Activated naive CD8-positive, alpha-beta T cell treated with anti-CD3 and anti-CD28 coated beads, Interleukin-2, amount 50 U/mL, for 24 hours (primary cell): ENCODE measurements at regions not wholly inside any gene's neighbourhood (a gene's known extent, or its start where the extent isn't known, plus 50 kb on each side); places are given as distances from the start of the nearest gene placed in this dataset.

Experiments
- ATAC-seq: fragments of 150-1000 bp; cut with Tn5 transposase; one replicate; pipeline ENCODE4 v1.10.0; 2021
- DNase-seq: peaks from one replicate; pipeline ENCODE4 v3.0.0; 2021
- H3K27ac Mint-ChIP-seq: one replicate; pipeline ENCODE4 v1.8.0; 2021; ENCODE audit warnings: mild to moderate bottlenecking, mixed read lengths
- H3K27me3 Mint-ChIP-seq: one replicate; pipeline ENCODE4 v1.8.0; 2021; ENCODE audit warnings: mixed read lengths
- H3K36me3 Mint-ChIP-seq: one replicate; pipeline ENCODE4 v1.8.0; 2021; ENCODE audit warnings: low read depth, mixed read lengths
- H3K4me1 Mint-ChIP-seq: one replicate; pipeline ENCODE4 v1.8.0; 2021; ENCODE audit warnings: mixed read lengths
- H3K4me3 Mint-ChIP-seq: one replicate; pipeline ENCODE4 v1.8.0; 2021; ENCODE audit warnings: mild to moderate bottlenecking, moderate library complexity, mixed read lengths
- H3K9me3 Mint-ChIP-seq: one replicate; pipeline ENCODE4 v1.8.0; 2021; ENCODE audit warnings: mixed read lengths

- no peak for ATAC-seq
- DNase-seq = no peak
Observed at GRCh38 chr10:10294184-10294880, 723.3 kb upstream of the CELF2 start.

GRCh38 chr10:10294881-10295529, 722.7 kb upstream of the CELF2 start:
- Mint-ChIP-seq H3K27me3 (no peaks in the 10 kb centered on the region), H3K36me3 (no peaks in the 10 kb centered on the region), H3K9me3 (no peaks in the 10 kb centered on the region), H3K4me3 (no peak overlapping the region), H3K4me1 (no peaks in the 10 kb centered on the region), H3K27ac (no peak overlapping the region)
- no peak for DNase-seq
- ATAC-seq = no peak

More at GRCh38 chr10:10294184-10294880, 723.3 kb upstream of the CELF2 start:
- Mint-ChIP-seq H3K27ac (no peak overlapping the region), H3K4me1 (no peaks in the 10 kb centered on the region), H3K36me3 (no peaks in the 10 kb centered on the region), H3K27me3 (no peaks in the 10 kb centered on the region), H3K4me3 (no peak overlapping the region), H3K9me3 (no peaks in the 10 kb centered on the region)

DNA sequence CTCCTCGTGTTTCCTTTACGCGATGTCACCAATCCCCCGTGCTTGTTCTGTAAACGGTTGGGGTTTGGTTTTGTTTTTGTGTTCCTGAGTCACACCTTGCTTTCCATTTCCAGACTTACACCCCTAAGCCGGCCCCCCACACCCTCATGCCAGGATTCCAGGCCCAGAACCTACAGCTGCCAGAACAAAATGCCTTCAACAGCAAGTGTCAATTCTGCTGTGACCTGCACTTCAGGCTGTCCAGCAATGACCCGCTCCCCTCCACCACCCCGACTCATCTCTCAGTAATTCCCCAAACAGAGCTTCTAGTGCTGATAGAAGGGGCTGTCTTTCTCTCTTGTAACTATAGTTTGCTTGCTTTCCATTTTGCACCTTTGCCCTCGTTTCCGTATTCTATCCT, 722.1 kb upstream of the CELF2 start:
- H3K4me3 Mint-ChIP-seq = no peak overlapping the region
- ATAC-seq = no peak

DNA sequence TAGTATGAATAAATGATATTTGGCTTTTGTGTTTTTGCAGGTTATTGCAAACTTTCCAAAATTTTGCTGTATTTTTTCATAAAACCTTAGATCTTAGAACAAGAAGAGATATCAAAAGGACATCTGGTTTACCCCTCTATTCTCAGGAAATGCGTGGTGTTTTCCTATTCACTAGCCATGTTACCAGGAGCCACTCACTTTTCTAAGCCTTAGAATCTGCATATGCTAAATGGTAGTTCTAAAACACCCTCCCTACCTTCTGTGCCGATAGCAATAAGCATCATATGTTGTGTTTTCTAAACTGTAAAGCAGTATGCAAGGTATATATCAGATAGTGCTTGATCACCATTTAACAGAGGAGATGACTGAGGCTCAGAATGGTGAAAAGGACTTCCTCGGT, 715.0 kb upstream of the CELF2 start:
- no peaks in the 10 kb centered on the region for H3K4me1 Mint-ChIP-seq
- no peak overlapping the region for H3K4me3 Mint-ChIP-seq
- H3K36me3 Mint-ChIP-seq = no peaks in the 10 kb centered on the region
- no peak for ATAC-seq
- peaks cover 1% of the 10 kb centered on the region for H3K27me3 Mint-ChIP-seq
- no peak overlapping the region for H3K27ac Mint-ChIP-seq
- H3K9me3 Mint-ChIP-seq = no peaks in the 10 kb centered on the region
- no peak for DNase-seq

More for the DNA sequence above, 722.1 kb upstream of the CELF2 start:
- H3K4me1 Mint-ChIP-seq = no peaks in the 10 kb centered on the region
- no peaks in the 10 kb centered on the region for H3K9me3 Mint-ChIP-seq
- H3K27ac Mint-ChIP-seq = no peak overlapping the region
- H3K36me3 Mint-ChIP-seq = no peaks in the 10 kb centered on the region
- DNase-seq = no peak
- H3K27me3 Mint-ChIP-seq = no peaks in the 10 kb centered on the region

- H3K9me3 Mint-ChIP-seq = no peaks in the 10 kb centered on the region
- H3K4me1 Mint-ChIP-seq = no peaks in the 10 kb centered on the region
- no peak for ATAC-seq
- no peak overlapping the region for H3K27ac Mint-ChIP-seq
- peaks cover 1% of the 10 kb centered on the region for H3K27me3 Mint-ChIP-seq
- no peak for DNase-seq
- no peak overlapping the region for H3K4me3 Mint-ChIP-seq
- no peaks in the 10 kb centered on the region for H3K36me3 Mint-ChIP-seq
Observed at GRCh38 chr10:10307036-10307435, 710.6 kb upstream of the CELF2 start.

- Mint-ChIP-seq H3K36me3 (no peaks in the 10 kb centered on the region), H3K4me3 (no peak overlapping the region), H3K27ac (no peak overlapping the region), H3K9me3 (no peaks in the 10 kb centered on the region), H3K4me1 (no peaks in the 10 kb centered on the region), H3K27me3 (peaks cover 1% of the 10 kb centered on the region)
- no peak for ATAC-seq
- no peak for DNase-seq
Observed at GRCh38 chr10:10307551-10307950, 710.1 kb upstream of the CELF2 start.

- DNase-seq (no peak), ATAC-seq (no peak)
- H3K27ac Mint-ChIP-seq = no peak overlapping the region
- H3K4me3 Mint-ChIP-seq = no peak overlapping the region
- H3K9me3 Mint-ChIP-seq = no peaks in the 10 kb centered on the region
- H3K4me1 Mint-ChIP-seq = no peaks in the 10 kb centered on the region
- no peaks in the 10 kb centered on the region for H3K36me3 Mint-ChIP-seq
- peaks cover 4% of the 10 kb centered on the region for H3K27me3 Mint-ChIP-seq
Observed at GRCh38 chr10:10310498-10310897, 707.2 kb upstream of the CELF2 start.

DNA sequence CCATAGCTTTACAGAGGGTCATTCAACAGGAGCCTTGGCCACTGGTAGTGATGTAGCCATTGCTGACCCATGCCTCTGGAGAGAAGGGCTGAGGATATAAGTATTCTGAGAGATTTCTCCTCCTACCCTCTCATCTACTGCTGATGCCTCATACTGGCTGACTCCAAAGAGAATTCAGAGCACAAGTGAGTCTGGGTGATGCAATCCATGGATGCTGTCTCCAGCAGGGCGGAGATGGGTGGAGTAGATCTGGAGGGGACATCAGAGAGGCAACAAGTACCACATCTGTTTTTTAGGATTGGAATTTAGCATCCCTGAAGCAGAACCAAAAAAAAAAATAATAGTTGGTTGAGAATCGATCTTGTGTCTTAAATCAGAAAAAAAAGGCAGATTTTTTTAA, 705.7 kb upstream of the CELF2 start:
- peaks cover 5% of the 10 kb centered on the region for H3K27me3 Mint-ChIP-seq
- H3K27ac Mint-ChIP-seq = no peak overlapping the region
- ATAC-seq (no peak), DNase-seq (no peak)
- no peaks in the 10 kb centered on the region for H3K36me3 Mint-ChIP-seq
- no peaks in the 10 kb centered on the region for H3K4me1 Mint-ChIP-seq
- H3K9me3 Mint-ChIP-seq = no peaks in the 10 kb centered on the region
- no peak overlapping the region for H3K4me3 Mint-ChIP-seq

DNA sequence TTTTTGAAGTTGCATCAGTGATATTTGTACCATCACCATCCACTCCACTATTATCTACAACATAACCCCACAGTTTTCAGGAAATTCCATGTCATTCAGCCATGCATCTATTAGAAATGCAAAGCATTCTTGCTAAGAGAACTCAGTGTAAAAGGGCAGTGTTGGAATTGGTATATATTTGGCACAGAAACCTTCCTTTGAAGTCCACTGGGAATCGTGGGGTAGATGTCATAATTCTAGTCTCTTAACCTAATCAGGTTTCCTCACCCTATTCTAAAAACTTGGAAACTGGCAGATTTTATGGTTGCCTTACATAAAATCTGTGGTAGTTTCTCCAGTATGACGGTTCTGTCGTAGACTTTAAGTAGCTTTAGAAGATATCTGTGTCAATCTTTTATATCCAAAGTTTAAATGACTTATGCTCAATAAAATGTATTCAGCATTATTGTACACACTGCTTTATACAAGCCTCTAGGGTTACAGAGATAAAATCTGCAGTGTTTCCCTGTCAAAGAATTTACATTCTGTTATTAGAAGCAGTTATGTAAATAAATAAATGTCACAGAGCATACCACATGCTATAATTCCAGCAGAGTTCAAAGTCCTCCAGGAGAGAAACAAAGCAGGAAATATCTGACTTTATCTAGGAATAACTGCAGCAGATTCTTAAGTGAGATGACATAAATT, 704.4 kb upstream of the CELF2 start:
- no peaks in the 10 kb centered on the region for H3K9me3 Mint-ChIP-seq
- no peaks in the 10 kb centered on the region for H3K36me3 Mint-ChIP-seq
- no peak overlapping the region for H3K27ac Mint-ChIP-seq
- no peaks in the 10 kb centered on the region for H3K4me1 Mint-ChIP-seq
- ATAC-seq = no peak
- H3K27me3 Mint-ChIP-seq = peaks cover 8% of the 10 kb centered on the region
- no peak overlapping the region for H3K4me3 Mint-ChIP-seq
- DNase-seq = no peak

DNA sequence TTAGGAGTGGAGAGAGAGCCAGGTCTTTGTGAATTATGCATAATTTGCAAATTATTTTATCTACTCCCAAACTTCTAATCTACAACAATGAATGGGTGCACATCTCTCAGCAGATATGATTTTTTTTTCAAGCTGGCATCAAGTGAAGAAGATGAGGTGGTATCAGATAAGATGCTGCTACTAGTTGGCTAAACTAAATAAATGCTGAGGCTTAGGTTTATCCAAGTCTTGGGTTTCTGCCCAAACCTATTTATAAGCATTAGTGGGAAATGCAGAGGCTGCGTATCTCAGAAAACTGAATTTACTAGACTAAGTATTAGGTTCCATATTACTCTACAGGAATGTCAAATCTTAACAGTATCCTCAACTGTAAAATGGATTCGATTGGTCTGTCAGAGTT, 703.0 kb upstream of the CELF2 start:
- Mint-ChIP-seq H3K27ac (no peak overlapping the region), H3K36me3 (no peaks in the 10 kb centered on the region), H3K4me1 (no peaks in the 10 kb centered on the region), H3K4me3 (no peak overlapping the region), H3K9me3 (no peaks in the 10 kb centered on the region), H3K27me3 (peaks cover 8% of the 10 kb centered on the region)
- DNase-seq (no peak), ATAC-seq (no peak)

DNA sequence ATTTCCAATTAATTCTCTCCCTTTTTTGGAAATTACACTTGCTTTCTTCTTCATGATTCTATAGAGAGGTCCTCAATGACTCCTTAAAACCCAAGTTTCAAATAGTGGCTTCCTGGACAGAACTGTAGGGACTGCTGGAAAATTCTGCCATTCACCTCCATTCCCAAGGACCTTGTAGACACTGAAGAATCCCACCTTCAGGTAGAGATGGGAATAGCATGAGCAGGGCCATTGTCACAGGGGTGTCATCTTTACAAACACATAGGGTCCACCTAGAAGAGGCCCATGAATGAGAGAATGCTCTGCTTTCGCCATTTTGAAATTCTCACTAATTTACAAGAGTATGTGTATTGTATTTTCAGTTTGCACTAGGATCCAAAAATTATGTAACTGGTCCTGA, 701.7 kb upstream of the CELF2 start:
- Mint-ChIP-seq H3K27ac (no peak overlapping the region), H3K9me3 (no peaks in the 10 kb centered on the region), H3K4me3 (no peak overlapping the region), H3K36me3 (no peaks in the 10 kb centered on the region), H3K27me3 (peaks cover 8% of the 10 kb centered on the region), H3K4me1 (no peaks in the 10 kb centered on the region)
- DNase-seq (no peak), ATAC-seq (no peak)

DNA sequence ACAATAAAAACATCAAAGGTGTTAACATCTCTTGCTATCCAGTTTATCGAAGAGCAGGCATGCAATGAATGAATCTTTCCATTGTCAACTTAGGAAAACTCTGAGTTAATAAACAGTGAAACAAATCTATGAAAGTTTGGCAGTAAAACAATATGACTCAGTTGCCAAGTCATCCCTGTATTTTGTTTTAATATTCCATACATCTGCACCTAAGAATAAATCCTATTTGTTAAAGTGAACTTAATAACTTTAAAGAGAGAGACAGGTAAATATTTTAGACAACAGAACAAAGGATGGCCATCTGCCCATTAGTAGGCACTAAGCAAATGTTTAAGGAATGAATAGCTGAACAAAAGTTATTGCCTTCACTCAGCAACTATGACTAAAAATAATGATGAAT, 700.5 kb upstream of the CELF2 start:
- Mint-ChIP-seq H3K4me3 (no peak overlapping the region), H3K36me3 (no peaks in the 10 kb centered on the region), H3K27me3 (peaks cover 8% of the 10 kb centered on the region), H3K9me3 (no peaks in the 10 kb centered on the region), H3K27ac (no peak overlapping the region), H3K4me1 (no peaks in the 10 kb centered on the region)
- ATAC-seq (no peak), DNase-seq (no peak)

DNA sequence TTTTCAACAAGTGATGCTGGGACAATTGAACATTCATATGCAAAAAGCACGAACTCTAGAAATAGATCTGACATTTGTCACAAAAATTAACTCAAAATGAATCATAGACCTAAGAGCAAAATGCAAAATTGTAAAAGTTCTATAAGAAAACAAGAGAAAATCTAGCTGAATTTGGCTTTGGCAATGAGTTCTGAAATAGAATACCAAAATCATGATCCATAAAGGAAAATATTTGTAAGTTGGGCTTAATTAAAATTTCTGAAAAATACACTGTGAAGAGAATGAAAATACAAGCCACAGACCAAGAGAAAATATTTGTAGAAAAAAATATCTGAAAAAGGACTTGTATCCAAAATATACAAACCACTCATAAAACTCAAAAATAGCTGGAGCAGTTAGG, 698.8 kb upstream of the CELF2 start:
- no peaks in the 10 kb centered on the region for H3K4me1 Mint-ChIP-seq
- ATAC-seq (no peak), DNase-seq (no peak)
- H3K27me3 Mint-ChIP-seq = peaks cover 5% of the 10 kb centered on the region
- no peak overlapping the region for H3K27ac Mint-ChIP-seq
- peaks cover 4% of the 10 kb centered on the region for H3K9me3 Mint-ChIP-seq
- no peaks in the 10 kb centered on the region for H3K36me3 Mint-ChIP-seq
- no peak overlapping the region for H3K4me3 Mint-ChIP-seq

GRCh38 chr10:10320956-10321355, 696.7 kb upstream of the CELF2 start:
- Mint-ChIP-seq H3K4me1 (no peaks in the 10 kb centered on the region), H3K27me3 (peaks cover 5% of the 10 kb centered on the region), H3K4me3 (no peak overlapping the region), H3K27ac (no peak overlapping the region), H3K36me3 (no peaks in the 10 kb centered on the region), H3K9me3 (peaks cover 4% of the 10 kb centered on the region)
- DNase-seq (no peak), ATAC-seq (no peak)

DNA sequence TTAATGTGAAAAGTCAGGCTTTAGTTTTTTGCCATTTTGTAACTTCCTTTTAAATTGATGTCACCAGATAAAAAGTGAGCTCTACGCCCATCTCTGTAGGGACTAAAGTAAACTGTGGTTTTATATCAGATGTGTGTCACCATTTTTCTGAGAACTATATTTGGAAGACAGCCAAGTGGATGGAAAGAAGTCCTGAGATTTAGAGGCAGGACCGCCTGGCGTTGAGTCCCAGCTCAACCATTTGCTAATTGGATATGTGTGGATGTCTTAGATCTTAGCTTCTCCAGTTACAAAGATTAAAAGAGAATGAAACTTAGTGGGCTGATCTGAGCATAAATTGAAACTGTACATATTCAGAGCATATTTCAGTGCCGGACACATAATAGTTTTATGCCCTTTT, 691.6 kb upstream of the CELF2 start:
- Mint-ChIP-seq H3K4me3 (no peak overlapping the region), H3K4me1 (no peaks in the 10 kb centered on the region), H3K9me3 (peaks cover 4% of the 10 kb centered on the region), H3K27me3 (peaks cover 2% of the 10 kb centered on the region), H3K27ac (no peak overlapping the region), H3K36me3 (no peaks in the 10 kb centered on the region)
- ATAC-seq = no peak
- DNase-seq = no peak
